ENCODE measurements at regions not wholly inside any gene's neighbourhood (a gene's known extent, or its start where the extent isn't known, plus 50 kb on each side); places are given as distances from the start of the nearest gene placed in this dataset.

- CTCF ChIA-PET, result interaction anchor here (1.2 kb wide), 1 partner anchor 38 kb away, joined by 4 read pairs; no protein-coding TSS in a partner anchor
- no peaks in the 10 kb centered on the region for H3K27me3 ChIP-seq (ENCODE audit: low read length)
- H3K9me3 ChIP-seq (ENCODE audit: low read length), result no peaks in the 10 kb centered on the region
- peak overlapping the region; percentile 60 for H2AFZ ChIP-seq (ENCODE audit: low read length)
- BruUV-seq (replicated peaks), result no TSS peak
- H3K4me1 ChIP-seq (ENCODE audit: insufficient read depth, low read length), result peaks cover 7% of the 10 kb centered on the region
- ATAC-seq (peak; percentile 42), DNase-seq (peak; percentile 49)
- H3K9ac ChIP-seq (ENCODE audit: low read length), result no peak overlapping the region
- peak overlapping the region; percentile 67 for H3K4me2 ChIP-seq (ENCODE audit: low read length)
- H3K36me3 ChIP-seq (ENCODE audit: low read depth, low read length), result no peaks in the 10 kb centered on the region
- H3K27ac ChIP-seq (ENCODE audit: low read length), result no peak overlapping the region
- H4K20me1 ChIP-seq (ENCODE audit: low read length), result no peaks in the 10 kb centered on the region
- no peaks in the 10 kb centered on the region for H3K79me2 ChIP-seq (ENCODE audit: low read length)
- no peak for TF ChIP-seq EZH2 (IDR thresholded peaks at IDR 0.05; ENCODE audit: low read length, unreplicated experiment)
- TF ChIP-seq, protein P1, sequence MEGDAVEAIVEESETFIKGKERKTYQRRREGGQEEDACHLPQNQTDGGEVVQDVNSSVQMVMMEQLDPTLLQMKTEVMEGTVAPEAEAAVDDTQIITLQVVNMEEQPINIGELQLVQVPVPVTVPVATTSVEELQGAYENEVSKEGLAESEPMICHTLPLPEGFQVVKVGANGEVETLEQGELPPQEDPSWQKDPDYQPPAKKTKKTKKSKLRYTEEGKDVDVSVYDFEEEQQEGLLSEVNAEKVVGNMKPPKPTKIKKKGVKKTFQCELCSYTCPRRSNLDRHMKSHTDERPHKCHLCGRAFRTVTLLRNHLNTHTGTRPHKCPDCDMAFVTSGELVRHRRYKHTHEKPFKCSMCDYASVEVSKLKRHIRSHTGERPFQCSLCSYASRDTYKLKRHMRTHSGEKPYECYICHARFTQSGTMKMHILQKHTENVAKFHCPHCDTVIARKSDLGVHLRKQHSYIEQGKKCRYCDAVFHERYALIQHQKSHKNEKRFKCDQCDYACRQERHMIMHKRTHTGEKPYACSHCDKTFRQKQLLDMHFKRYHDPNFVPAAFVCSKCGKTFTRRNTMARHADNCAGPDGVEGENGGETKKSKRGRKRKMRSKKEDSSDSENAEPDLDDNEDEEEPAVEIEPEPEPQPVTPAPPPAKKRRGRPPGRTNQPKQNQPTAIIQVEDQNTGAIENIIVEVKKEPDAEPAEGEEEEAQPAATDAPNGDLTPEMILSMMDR (conservative IDR thresholded peaks at IDR 0.05; ENCODE audit: low read depth, low read length), result no peak
- TF ChIP-seq EZH2phosphoT487 (IDR thresholded peaks at IDR 0.05; ENCODE audit: borderline replicate concordance, low read length), result no peak
- POLR2A ChIA-PET (ENCODE audit: unreplicated experiment), result no interaction called here
- H3F3A ChIP-seq (ENCODE audit: low read length, unreplicated experiment), result no peaks in the 10 kb centered on the region
- intact Hi-C loops (cut with micrococcal nuclease), result no loop called here
- no peaks in the 10 kb centered on the region for H3K9me2 ChIP-seq (replicated peaks; ENCODE audit: low read length)
- H3K4me3 ChIP-seq (ENCODE audit: low read length), result peak overlapping the region; percentile 31; the same call in 1 of the 2 replicates
Measured at GRCh38 chr6:27556406-27556805, 83.5 kb upstream of the ZNF184 start.

- ChIA-PET POLR2A (ENCODE audit: unreplicated experiment) (no interaction called here), CTCF (no interaction called here)
- Histone ChIP-seq H3K4me2 (ENCODE audit: low read length) (no peak overlapping the region), H2AFZ (ENCODE audit: low read length) (no peak overlapping the region), H4K20me1 (ENCODE audit: low read length) (no peaks in the 10 kb centered on the region), H3K4me1 (ENCODE audit: insufficient read depth, low read length) (peaks cover 15% of the 10 kb centered on the region), H3K36me3 (ENCODE audit: low read depth, low read length) (no peaks in the 10 kb centered on the region), H3K9me3 (ENCODE audit: low read length) (no peaks in the 10 kb centered on the region), H3K79me2 (ENCODE audit: low read length) (no peaks in the 10 kb centered on the region), H3K9me2 (replicated peaks; ENCODE audit: low read length) (no peaks in the 10 kb centered on the region), H3K9ac (ENCODE audit: low read length) (no peak overlapping the region), H3K4me3 (ENCODE audit: low read length) (no peak overlapping the region), H3K27ac (ENCODE audit: low read length) (no peak overlapping the region), H3F3A (ENCODE audit: low read length, unreplicated experiment) (no peaks in the 10 kb centered on the region), H3K27me3 (ENCODE audit: low read length) (no peaks in the 10 kb centered on the region)
- intact Hi-C loops (cut with micrococcal nuclease), result no loop called here
- ATAC-seq (no peak), DNase-seq (no peak)
- TF ChIP-seq EZH2 (IDR thresholded peaks at IDR 0.05; ENCODE audit: low read length, unreplicated experiment), result no peak
- TF ChIP-seq EZH2phosphoT487 (IDR thresholded peaks at IDR 0.05; ENCODE audit: borderline replicate concordance, low read length), result no peak
- TF ChIP-seq, protein P1 (conservative IDR thresholded peaks at IDR 0.05; ENCODE audit: low read depth, low read length), result no peak
- BruUV-seq (replicated peaks), result no TSS peak
Measured at GRCh38 chr6:27553123-27553904, 80.4 kb upstream of the ZNF184 start.

GRCh38 chr6:27551607-27552006 lies 78.7 kb upstream of the ZNF184 start:
- Histone ChIP-seq H3K9ac (ENCODE audit: low read length) (no peak overlapping the region), H3K79me2 (ENCODE audit: low read length) (no peaks in the 10 kb centered on the region), H4K20me1 (ENCODE audit: low read length) (no peaks in the 10 kb centered on the region), H2AFZ (ENCODE audit: low read length) (no peak overlapping the region), H3K9me2 (replicated peaks; ENCODE audit: low read length) (no peaks in the 10 kb centered on the region), H3K4me3 (ENCODE audit: low read length) (no peak overlapping the region), H3K9me3 (ENCODE audit: low read length) (no peaks in the 10 kb centered on the region), H3K27me3 (ENCODE audit: low read length) (no peaks in the 10 kb centered on the region), H3K4me2 (ENCODE audit: low read length) (no peak overlapping the region), H3K4me1 (ENCODE audit: insufficient read depth, low read length) (peaks cover 19% of the 10 kb centered on the region), H3F3A (ENCODE audit: low read length, unreplicated experiment) (no peaks in the 10 kb centered on the region), H3K27ac (ENCODE audit: low read length) (no peak overlapping the region), H3K36me3 (ENCODE audit: low read depth, low read length) (no peaks in the 10 kb centered on the region)
- intact Hi-C loops (cut with micrococcal nuclease), result no loop called here
- no peak for TF ChIP-seq EZH2phosphoT487 (IDR thresholded peaks at IDR 0.05; ENCODE audit: borderline replicate concordance, low read length)
- TF ChIP-seq, protein P1 (conservative IDR thresholded peaks at IDR 0.05; ENCODE audit: low read depth, low read length), result no peak
- no peak for TF ChIP-seq EZH2 (IDR thresholded peaks at IDR 0.05; ENCODE audit: low read length, unreplicated experiment)
- DNase-seq, result no peak
- BruUV-seq (replicated peaks), result no TSS peak
- no peak for ATAC-seq
- CTCF ChIA-PET, result no interaction called here
- POLR2A ChIA-PET (ENCODE audit: unreplicated experiment), result no interaction called here

Measured in PC-3 (cell line).